Ishikawa (cell line): ENCODE measurements at regions not wholly inside any gene's neighbourhood (a gene's known extent, or its start where the extent isn't known, plus 50 kb on each side); places are given as distances from the start of the nearest gene placed in this dataset.

ENCODE experiments used
- CEBPB ChIP-seq: IDR thresholded peaks from 2 replicates; pipeline ENCODE4 v1.6.1; 2012
- EGR1 ChIP-seq: IDR thresholded peaks from 2 replicates; pipeline ENCODE4 v1.6.1; 2012
- EP300 ChIP-seq: IDR thresholded peaks from 2 replicates; pipeline ENCODE4 v1.6.1; 2012; ENCODE audit warnings: borderline replicate concordance
- FOXM1 ChIP-seq: IDR thresholded peaks from 2 replicates; pipeline ENCODE4 v1.6.1; 2012; ENCODE audit warnings: low read depth, borderline replicate concordance
- RAD21 ChIP-seq: IDR thresholded peaks from 2 replicates; pipeline ENCODE4 v1.6.1; 2012; ENCODE audit warnings: low read depth
- TAF1 ChIP-seq: IDR thresholded peaks from 2 replicates; pipeline ENCODE4 v1.6.1; 2012; ENCODE audit warnings: low read depth, mild to moderate bottlenecking
- TCF12 ChIP-seq: IDR thresholded peaks from 2 replicates; pipeline ENCODE4 v1.6.1; 2012; ENCODE audit warnings: low read depth
- TEAD4 ChIP-seq: IDR thresholded peaks from 2 replicates; pipeline ENCODE4 v1.6.1; 2012
- YY1 ChIP-seq: IDR thresholded peaks from 2 replicates; pipeline ENCODE4 v1.6.1; 2012; ENCODE audit warnings: low read depth
- TF ChIP-seq, protein P1 (sequence below): IDR thresholded peaks from 2 replicates; pipeline ENCODE4 v1.6.1; 2012
- TF ChIP-seq, protein P2 (sequence below): IDR thresholded peaks from 2 replicates; pipeline ENCODE4 v1.6.1; 2012; ENCODE audit warnings: low read depth, mild to moderate bottlenecking

DNA sequence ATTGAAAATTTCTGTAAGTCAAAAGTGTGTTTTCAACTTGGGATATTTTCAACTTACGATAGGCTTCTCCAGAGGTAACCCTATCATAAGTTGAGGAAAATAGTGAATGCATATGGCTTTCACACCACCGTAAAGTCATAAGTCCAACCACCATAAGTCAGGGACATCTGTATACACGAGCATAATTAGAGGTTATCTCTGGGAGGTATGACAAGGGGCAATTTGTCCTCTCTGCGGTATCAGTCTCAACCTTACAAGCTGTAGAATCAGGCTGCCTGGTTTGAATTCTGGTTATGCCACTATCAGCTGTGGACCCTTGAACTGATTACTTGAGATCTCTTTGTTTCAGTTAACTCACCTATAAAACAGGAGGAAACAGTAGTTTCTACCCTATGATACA is 202.9 kb upstream of the JARID2 start:
- TF ChIP-seq, protein P1, sequence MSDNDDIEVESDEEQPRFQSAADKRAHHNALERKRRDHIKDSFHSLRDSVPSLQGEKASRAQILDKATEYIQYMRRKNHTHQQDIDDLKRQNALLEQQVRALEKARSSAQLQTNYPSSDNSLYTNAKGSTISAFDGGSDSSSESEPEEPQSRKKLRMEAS: no peak
- TF ChIP-seq, protein P2, sequence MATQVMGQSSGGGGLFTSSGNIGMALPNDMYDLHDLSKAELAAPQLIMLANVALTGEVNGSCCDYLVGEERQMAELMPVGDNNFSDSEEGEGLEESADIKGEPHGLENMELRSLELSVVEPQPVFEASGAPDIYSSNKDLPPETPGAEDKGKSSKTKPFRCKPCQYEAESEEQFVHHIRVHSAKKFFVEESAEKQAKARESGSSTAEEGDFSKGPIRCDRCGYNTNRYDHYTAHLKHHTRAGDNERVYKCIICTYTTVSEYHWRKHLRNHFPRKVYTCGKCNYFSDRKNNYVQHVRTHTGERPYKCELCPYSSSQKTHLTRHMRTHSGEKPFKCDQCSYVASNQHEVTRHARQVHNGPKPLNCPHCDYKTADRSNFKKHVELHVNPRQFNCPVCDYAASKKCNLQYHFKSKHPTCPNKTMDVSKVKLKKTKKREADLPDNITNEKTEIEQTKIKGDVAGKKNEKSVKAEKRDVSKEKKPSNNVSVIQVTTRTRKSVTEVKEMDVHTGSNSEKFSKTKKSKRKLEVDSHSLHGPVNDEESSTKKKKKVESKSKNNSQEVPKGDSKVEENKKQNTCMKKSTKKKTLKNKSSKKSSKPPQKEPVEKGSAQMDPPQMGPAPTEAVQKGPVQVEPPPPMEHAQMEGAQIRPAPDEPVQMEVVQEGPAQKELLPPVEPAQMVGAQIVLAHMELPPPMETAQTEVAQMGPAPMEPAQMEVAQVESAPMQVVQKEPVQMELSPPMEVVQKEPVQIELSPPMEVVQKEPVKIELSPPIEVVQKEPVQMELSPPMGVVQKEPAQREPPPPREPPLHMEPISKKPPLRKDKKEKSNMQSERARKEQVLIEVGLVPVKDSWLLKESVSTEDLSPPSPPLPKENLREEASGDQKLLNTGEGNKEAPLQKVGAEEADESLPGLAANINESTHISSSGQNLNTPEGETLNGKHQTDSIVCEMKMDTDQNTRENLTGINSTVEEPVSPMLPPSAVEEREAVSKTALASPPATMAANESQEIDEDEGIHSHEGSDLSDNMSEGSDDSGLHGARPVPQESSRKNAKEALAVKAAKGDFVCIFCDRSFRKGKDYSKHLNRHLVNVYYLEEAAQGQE: no peak
- no peak for TF ChIP-seq CEBPB
- no peak for TF ChIP-seq RAD21
- no peak for TF ChIP-seq EP300
- TF ChIP-seq EGR1: no peak
- TF ChIP-seq TAF1: no peak
- no peak for TF ChIP-seq TCF12
- TF ChIP-seq YY1: no peak
- no peak for TF ChIP-seq TEAD4
- no peak for TF ChIP-seq FOXM1
